Glutamatergic neuron (in vitro differentiated cells): ENCODE measurements at regions not wholly inside any gene's neighbourhood (a gene's known extent, or its start where the extent isn't known, plus 50 kb on each side); places are given as distances from the start of the nearest gene placed in this dataset.

Experiments used
- DNase-seq: peaks from one replicate; pipeline ENCODE4 v3.0.0; 2022
- H3K27ac Mint-ChIP-seq: one replicate; pipeline ENCODE4 v1.8.0; 2020; ENCODE audit warnings: mild to moderate bottlenecking, mixed read lengths, inconsistent platforms; ENCODE audit not compliant: unreplicated experiment
- H3K27me3 Mint-ChIP-seq: one replicate; pipeline ENCODE4 v1.8.0; 2020; ENCODE audit warnings: mild to moderate bottlenecking, moderate library complexity, mixed read lengths, inconsistent platforms; ENCODE audit not compliant: unreplicated experiment
- H3K36me3 Mint-ChIP-seq: one replicate; pipeline ENCODE4 v1.8.0; 2020; ENCODE audit warnings: mild to moderate bottlenecking, mixed read lengths, inconsistent platforms; ENCODE audit not compliant: unreplicated experiment
- H3K4me1 Mint-ChIP-seq: one replicate; pipeline ENCODE4 v1.8.0; 2020; ENCODE audit warnings: mild to moderate bottlenecking, low read depth, mixed read lengths, inconsistent platforms; ENCODE audit not compliant: unreplicated experiment
- H3K4me3 Mint-ChIP-seq: one replicate; pipeline ENCODE4 v1.8.0; 2020; ENCODE audit warnings: mild to moderate bottlenecking, mixed read lengths, inconsistent platforms; ENCODE audit not compliant: unreplicated experiment
- H3K9me3 Mint-ChIP-seq: one replicate; pipeline ENCODE4 v1.8.0; 2020; ENCODE audit warnings: mild to moderate bottlenecking, moderate library complexity, mixed read lengths, inconsistent platforms; ENCODE audit not compliant: unreplicated experiment
- CTCF ChIP-seq: fragments of 200-600 bp; sonication (generic); IDR thresholded peaks from one replicate; pipeline ENCODE4 v1.5.0; 2021; ENCODE audit not compliant: partially characterized antibody, unreplicated experiment

GRCh38 chr4:17414392-17414791 is 97.5 kb downstream of the QDPR start:
- Mint-ChIP-seq H3K27ac (no peak overlapping the region), H3K4me1 (no peaks in the 10 kb centered on the region), H3K27me3 (no peaks in the 10 kb centered on the region), H3K4me3 (no peak overlapping the region), H3K36me3 (no peaks in the 10 kb centered on the region), H3K9me3 (peaks cover 1% of the 10 kb centered on the region)
- no peak for DNase-seq
- TF ChIP-seq CTCF: no peak

- no peak for TF ChIP-seq CTCF
- Mint-ChIP-seq H3K36me3 (peaks cover 4% of the 10 kb centered on the region), H3K9me3 (no peaks in the 10 kb centered on the region), H3K27me3 (peaks cover 3% of the 10 kb centered on the region), H3K27ac (no peak overlapping the region), H3K4me3 (no peak overlapping the region), H3K4me1 (no peaks in the 10 kb centered on the region)
- no peak for DNase-seq
Observed at GRCh38 chr4:17400686-17401085, 111.2 kb downstream of the QDPR start.

- no peak for DNase-seq
- Mint-ChIP-seq H3K9me3 (no peaks in the 10 kb centered on the region), H3K27me3 (peaks cover 2% of the 10 kb centered on the region), H3K4me3 (no peak overlapping the region), H3K36me3 (peaks cover 4% of the 10 kb centered on the region), H3K4me1 (no peaks in the 10 kb centered on the region), H3K27ac (no peak overlapping the region)
- no peak for TF ChIP-seq CTCF
Observed at GRCh38 chr4:17398805-17399204, 113.1 kb downstream of the QDPR start.

GRCh38 chr4:17398035-17398434 is 113.9 kb downstream of the QDPR start:
- Mint-ChIP-seq H3K36me3 (peaks cover 4% of the 10 kb centered on the region), H3K27me3 (peaks cover 2% of the 10 kb centered on the region), H3K9me3 (no peaks in the 10 kb centered on the region), H3K4me3 (no peak overlapping the region), H3K4me1 (no peaks in the 10 kb centered on the region), H3K27ac (no peak overlapping the region)
- no peak for TF ChIP-seq CTCF
- no peak for DNase-seq

- Mint-ChIP-seq H3K27me3 (peaks cover 2% of the 10 kb centered on the region), H3K36me3 (peaks cover 4% of the 10 kb centered on the region), H3K27ac (no peak overlapping the region), H3K4me3 (no peak overlapping the region), H3K9me3 (no peaks in the 10 kb centered on the region), H3K4me1 (no peaks in the 10 kb centered on the region)
- TF ChIP-seq CTCF: no peak
- no peak for DNase-seq
Observed at GRCh38 chr4:17397611-17398010, 114.3 kb downstream of the QDPR start.
